ENCODE measurements at regions not wholly inside any gene's neighbourhood (a gene's known extent, or its start where the extent isn't known, plus 50 kb on each side); places are given as distances from the start of the nearest gene placed in this dataset.

GRCh38 chr10:117875793-117876192 lies 170.9 kb downstream of the RAB11FIP2 start:
- TF ChIP-seq POLR2A (IDR thresholded peaks at IDR 0.05; ENCODE audit: low read depth, low read length) = no peak
- no peak for TF ChIP-seq TAF1 (IDR thresholded peaks at IDR 0.05; ENCODE audit: borderline replicate concordance, low read depth, low read length)
- no peak for TF ChIP-seq POLR2AphosphoS5 (IDR thresholded peaks at IDR 0.05; ENCODE audit: low read depth, low read length)
